ENCODE measurements at regions not wholly inside any gene's neighbourhood (a gene's known extent, or its start where the extent isn't known, plus 50 kb on each side); places are given as distances from the start of the nearest gene placed in this dataset.

DNA sequence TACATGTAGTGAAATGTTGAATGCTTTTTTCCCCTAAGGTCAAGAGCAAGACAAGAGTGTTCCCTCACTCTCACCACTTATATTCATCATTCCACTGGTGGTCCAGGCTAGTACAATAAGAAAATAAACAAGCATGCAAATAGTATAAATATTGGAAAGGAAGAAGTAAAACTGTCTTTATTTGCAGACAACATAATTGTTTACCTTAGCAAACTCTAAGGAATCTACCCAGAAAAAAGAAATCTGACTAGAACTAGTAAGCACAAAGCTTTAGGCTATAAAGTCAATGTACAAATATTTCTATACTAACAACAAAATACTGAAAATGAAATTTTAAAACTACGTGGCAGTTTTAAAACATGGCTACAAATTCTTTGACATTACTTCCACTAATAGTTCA, 101.7 kb downstream of the CYB561 start:
- ChIA-PET CTCF (ENCODE audit: low intra/inter-chr PET ratio) (no interaction called here), POLR2A (no interaction called here)
- no peak for FAIRE-seq
- TF ChIP-seq ZBED1 (IDR thresholded peaks at IDR 0.05): no peak
- TF ChIP-seq, protein P1, sequence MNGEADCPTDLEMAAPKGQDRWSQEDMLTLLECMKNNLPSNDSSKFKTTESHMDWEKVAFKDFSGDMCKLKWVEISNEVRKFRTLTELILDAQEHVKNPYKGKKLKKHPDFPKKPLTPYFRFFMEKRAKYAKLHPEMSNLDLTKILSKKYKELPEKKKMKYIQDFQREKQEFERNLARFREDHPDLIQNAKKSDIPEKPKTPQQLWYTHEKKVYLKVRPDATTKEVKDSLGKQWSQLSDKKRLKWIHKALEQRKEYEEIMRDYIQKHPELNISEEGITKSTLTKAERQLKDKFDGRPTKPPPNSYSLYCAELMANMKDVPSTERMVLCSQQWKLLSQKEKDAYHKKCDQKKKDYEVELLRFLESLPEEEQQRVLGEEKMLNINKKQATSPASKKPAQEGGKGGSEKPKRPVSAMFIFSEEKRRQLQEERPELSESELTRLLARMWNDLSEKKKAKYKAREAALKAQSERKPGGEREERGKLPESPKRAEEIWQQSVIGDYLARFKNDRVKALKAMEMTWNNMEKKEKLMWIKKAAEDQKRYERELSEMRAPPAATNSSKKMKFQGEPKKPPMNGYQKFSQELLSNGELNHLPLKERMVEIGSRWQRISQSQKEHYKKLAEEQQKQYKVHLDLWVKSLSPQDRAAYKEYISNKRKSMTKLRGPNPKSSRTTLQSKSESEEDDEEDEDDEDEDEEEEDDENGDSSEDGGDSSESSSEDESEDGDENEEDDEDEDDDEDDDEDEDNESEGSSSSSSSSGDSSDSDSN (IDR thresholded peaks at IDR 0.05; ENCODE audit: borderline replicate concordance in 1 of 2, low read depth in 2 of 2, low read length in 2 of 2): no peak
- TF ChIP-seq, protein P2, sequence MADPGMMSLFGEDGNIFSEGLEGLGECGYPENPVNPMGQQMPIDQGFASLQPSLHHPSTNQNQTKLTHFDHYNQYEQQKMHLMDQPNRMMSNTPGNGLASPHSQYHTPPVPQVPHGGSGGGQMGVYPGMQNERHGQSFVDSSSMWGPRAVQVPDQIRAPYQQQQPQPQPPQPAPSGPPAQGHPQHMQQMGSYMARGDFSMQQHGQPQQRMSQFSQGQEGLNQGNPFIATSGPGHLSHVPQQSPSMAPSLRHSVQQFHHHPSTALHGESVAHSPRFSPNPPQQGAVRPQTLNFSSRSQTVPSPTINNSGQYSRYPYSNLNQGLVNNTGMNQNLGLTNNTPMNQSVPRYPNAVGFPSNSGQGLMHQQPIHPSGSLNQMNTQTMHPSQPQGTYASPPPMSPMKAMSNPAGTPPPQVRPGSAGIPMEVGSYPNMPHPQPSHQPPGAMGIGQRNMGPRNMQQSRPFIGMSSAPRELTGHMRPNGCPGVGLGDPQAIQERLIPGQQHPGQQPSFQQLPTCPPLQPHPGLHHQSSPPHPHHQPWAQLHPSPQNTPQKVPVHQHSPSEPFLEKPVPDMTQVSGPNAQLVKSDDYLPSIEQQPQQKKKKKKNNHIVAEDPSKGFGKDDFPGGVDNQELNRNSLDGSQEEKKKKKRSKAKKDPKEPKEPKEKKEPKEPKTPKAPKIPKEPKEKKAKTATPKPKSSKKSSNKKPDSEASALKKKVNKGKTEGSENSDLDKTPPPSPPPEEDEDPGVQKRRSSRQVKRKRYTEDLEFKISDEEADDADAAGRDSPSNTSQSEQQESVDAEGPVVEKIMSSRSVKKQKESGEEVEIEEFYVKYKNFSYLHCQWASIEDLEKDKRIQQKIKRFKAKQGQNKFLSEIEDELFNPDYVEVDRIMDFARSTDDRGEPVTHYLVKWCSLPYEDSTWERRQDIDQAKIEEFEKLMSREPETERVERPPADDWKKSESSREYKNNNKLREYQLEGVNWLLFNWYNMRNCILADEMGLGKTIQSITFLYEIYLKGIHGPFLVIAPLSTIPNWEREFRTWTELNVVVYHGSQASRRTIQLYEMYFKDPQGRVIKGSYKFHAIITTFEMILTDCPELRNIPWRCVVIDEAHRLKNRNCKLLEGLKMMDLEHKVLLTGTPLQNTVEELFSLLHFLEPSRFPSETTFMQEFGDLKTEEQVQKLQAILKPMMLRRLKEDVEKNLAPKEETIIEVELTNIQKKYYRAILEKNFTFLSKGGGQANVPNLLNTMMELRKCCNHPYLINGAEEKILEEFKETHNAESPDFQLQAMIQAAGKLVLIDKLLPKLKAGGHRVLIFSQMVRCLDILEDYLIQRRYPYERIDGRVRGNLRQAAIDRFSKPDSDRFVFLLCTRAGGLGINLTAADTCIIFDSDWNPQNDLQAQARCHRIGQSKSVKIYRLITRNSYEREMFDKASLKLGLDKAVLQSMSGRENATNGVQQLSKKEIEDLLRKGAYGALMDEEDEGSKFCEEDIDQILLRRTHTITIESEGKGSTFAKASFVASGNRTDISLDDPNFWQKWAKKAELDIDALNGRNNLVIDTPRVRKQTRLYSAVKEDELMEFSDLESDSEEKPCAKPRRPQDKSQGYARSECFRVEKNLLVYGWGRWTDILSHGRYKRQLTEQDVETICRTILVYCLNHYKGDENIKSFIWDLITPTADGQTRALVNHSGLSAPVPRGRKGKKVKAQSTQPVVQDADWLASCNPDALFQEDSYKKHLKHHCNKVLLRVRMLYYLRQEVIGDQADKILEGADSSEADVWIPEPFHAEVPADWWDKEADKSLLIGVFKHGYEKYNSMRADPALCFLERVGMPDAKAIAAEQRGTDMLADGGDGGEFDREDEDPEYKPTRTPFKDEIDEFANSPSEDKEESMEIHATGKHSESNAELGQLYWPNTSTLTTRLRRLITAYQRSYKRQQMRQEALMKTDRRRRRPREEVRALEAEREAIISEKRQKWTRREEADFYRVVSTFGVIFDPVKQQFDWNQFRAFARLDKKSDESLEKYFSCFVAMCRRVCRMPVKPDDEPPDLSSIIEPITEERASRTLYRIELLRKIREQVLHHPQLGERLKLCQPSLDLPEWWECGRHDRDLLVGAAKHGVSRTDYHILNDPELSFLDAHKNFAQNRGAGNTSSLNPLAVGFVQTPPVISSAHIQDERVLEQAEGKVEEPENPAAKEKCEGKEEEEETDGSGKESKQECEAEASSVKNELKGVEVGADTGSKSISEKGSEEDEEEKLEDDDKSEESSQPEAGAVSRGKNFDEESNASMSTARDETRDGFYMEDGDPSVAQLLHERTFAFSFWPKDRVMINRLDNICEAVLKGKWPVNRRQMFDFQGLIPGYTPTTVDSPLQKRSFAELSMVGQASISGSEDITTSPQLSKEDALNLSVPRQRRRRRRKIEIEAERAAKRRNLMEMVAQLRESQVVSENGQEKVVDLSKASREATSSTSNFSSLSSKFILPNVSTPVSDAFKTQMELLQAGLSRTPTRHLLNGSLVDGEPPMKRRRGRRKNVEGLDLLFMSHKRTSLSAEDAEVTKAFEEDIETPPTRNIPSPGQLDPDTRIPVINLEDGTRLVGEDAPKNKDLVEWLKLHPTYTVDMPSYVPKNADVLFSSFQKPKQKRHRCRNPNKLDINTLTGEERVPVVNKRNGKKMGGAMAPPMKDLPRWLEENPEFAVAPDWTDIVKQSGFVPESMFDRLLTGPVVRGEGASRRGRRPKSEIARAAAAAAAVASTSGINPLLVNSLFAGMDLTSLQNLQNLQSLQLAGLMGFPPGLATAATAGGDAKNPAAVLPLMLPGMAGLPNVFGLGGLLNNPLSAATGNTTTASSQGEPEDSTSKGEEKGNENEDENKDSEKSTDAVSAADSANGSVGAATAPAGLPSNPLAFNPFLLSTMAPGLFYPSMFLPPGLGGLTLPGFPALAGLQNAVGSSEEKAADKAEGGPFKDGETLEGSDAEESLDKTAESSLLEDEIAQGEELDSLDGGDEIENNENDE (IDR thresholded peaks at IDR 0.05; ENCODE audit: low read depth, low read length): no peak
- TF ChIP-seq MIER1 (IDR thresholded peaks at IDR 0.05; ENCODE audit: low read depth): no peak
- TF ChIP-seq, protein P3, sequence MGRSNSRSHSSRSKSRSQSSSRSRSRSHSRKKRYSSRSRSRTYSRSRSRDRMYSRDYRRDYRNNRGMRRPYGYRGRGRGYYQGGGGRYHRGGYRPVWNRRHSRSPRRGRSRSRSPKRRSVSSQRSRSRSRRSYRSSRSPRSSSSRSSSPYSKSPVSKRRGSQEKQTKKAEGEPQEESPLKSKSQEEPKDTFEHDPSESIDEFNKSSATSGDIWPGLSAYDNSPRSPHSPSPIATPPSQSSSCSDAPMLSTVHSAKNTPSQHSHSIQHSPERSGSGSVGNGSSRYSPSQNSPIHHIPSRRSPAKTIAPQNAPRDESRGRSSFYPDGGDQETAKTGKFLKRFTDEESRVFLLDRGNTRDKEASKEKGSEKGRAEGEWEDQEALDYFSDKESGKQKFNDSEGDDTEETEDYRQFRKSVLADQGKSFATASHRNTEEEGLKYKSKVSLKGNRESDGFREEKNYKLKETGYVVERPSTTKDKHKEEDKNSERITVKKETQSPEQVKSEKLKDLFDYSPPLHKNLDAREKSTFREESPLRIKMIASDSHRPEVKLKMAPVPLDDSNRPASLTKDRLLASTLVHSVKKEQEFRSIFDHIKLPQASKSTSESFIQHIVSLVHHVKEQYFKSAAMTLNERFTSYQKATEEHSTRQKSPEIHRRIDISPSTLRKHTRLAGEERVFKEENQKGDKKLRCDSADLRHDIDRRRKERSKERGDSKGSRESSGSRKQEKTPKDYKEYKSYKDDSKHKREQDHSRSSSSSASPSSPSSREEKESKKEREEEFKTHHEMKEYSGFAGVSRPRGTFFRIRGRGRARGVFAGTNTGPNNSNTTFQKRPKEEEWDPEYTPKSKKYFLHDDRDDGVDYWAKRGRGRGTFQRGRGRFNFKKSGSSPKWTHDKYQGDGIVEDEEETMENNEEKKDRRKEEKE (IDR thresholded peaks at IDR 0.05; ENCODE audit: borderline replicate concordance in 1 of 2, control insufficient read depth in 1 of 2, low read depth in 2 of 2, low read length in 1 of 2): no peak

More for the DNA sequence above, 101.7 kb downstream of the CYB561 start:
- no peak for DNase-seq (ENCODE audit: extremely low read depth in 1 of 4, low spot score in 3 of 4)
- H2AFZ ChIP-seq (ENCODE audit: low read depth, low read length): no peak overlapping the region
- H3K9ac ChIP-seq (ENCODE audit: insufficient read depth in 1 of 2, low read depth in 2 of 2, low read length in 2 of 2): no peak overlapping the region
- H3K9me1 ChIP-seq (ENCODE audit: control insufficient read depth, insufficient read depth, low read length): no peaks in the 10 kb centered on the region
- H3K27ac ChIP-seq (ENCODE audit: extremely low read depth, low read depth, low read length): no peak overlapping the region
- no peaks in the 10 kb centered on the region for H4K20me1 ChIP-seq (replicated peaks; ENCODE audit: control insufficient read depth, insufficient read depth, low read length)
- intact Hi-C loops (cut with micrococcal nuclease): no loop called here
- H3K36me3 ChIP-seq (ENCODE audit: control insufficient read depth, insufficient read depth, low read length): no peaks in the 10 kb centered on the region; the same call in 2 of the 3 replicates
- in situ Hi-C loops (cut with MboI): no loop called here
- BruUV-seq (replicated peaks): no TSS peak
- no peak overlapping the region for H3K4me3 ChIP-seq
- H3K4me1 ChIP-seq (replicated peaks in 1 of 2; ENCODE audit: control insufficient read depth in 2 of 2, insufficient read depth in 2 of 2, low read length in 2 of 2): no peaks in the 10 kb centered on the region
- WGBS (ENCODE audit: insufficient coverage, low coverage, missing lambda C conversion rate): 7% methylated on average over 1 of the region's 1 CpG
- H3K4me2 ChIP-seq (ENCODE audit: insufficient read depth, low read length): no peak overlapping the region
- H3K9me3 ChIP-seq (replicated peaks; ENCODE audit: control insufficient read depth, insufficient read depth, low read depth, low read length): no peaks in the 10 kb centered on the region
- H3K79me2 ChIP-seq (ENCODE audit: control insufficient read depth, insufficient read depth, low read length): no peaks in the 10 kb centered on the region
- no peak for ATAC-seq
- no peaks in the 10 kb centered on the region for H3K27me3 ChIP-seq (ENCODE audit: control insufficient read depth in 2 of 2, insufficient read depth in 2 of 2, low read length in 2 of 2)
